Thyroid gland (tissue), 4 donors: ENCODE measurements at regions not wholly inside any gene's neighbourhood (a gene's known extent, or its start where the extent isn't known, plus 50 kb on each side); places are given as distances from the start of the nearest gene placed in this dataset.

Source experiments
- DNase-seq, 2 donors: peaks; one replicate each; pipeline ENCODE4 v3.0.0-alpha.2; 2019
- H3K27ac ChIP-seq, 3 donors: fragments of 200-600 bp; sonication (generic); 1 replicate in 2 of 3; 2 replicates in 1 of 3; pipeline ENCODE4 v1.5.1; 2016 to 2019; ENCODE audit warnings: mild to moderate bottlenecking in 1 of 3, moderate library complexity in 1 of 3
- H3K27me3 ChIP-seq: fragments of 200-600 bp; sonication (generic); one replicate; pipeline ENCODE4 v1.5.1; 2019
- H3K36me3 ChIP-seq, 2 donors: fragments of 200-600 bp; sonication (generic); one replicate each; pipeline ENCODE4 v1.5.1; 2016 to 2019
- H3K4me1 ChIP-seq, 2 donors: fragments of 200-600 bp; sonication (generic); one replicate each; pipeline ENCODE4 v1.5.1; 2017 to 2019
- H3K4me3 ChIP-seq, 3 donors: fragments of 200-600 bp; sonication (generic); replicated peaks in 1 of 3; 1 replicate in 2 of 3; 2 replicates in 1 of 3; pipeline ENCODE4 v1.5.1; 2016; ENCODE audit warnings: mild to moderate bottlenecking in 1 of 3
- H3K9me3 ChIP-seq: fragments of 200-600 bp; sonication (generic); one replicate; pipeline ENCODE4 v1.5.1; 2017
- POLR2A ChIP-seq, 2 donors: fragments of 450-650 bp; IDR thresholded peaks; one replicate each; pipeline ENCODE4 v1.6.1; 2017; ENCODE audit warnings: antibody characterized with exemption in 2 of 2, mild to moderate bottlenecking in 2 of 2, moderate library complexity in 1 of 2
- whole genome bisulfite sequencing, 2 donors: methylation state at CpG; one replicate each; pipeline ENCODE4 v1.1.5; 2017; 5-methylcytosine and 5-hydroxymethylcytosine counted together
- intact Hi-C: fragments of 100-400 bp; cut with DNase I; formaldehyde crosslinking; loops from one replicate; pipeline ENCODE4 v1.15.1; 2023
- TF ChIP-seq, protein P1 (sequence below), 6 experiments: fragments of 200-600 bp in 3 of 6; fragments of 450-650 bp in 3 of 6; sonication (generic) in 3 of 6; IDR thresholded peaks; one replicate each; pipeline ENCODE4 v1.5.1; 2016 to 2019; ENCODE audit warnings: antibody characterized with exemption in 6 of 6, mild to moderate bottlenecking in 2 of 6, inconsistent platforms in 1 of 6, moderate library complexity in 1 of 6

DNA sequence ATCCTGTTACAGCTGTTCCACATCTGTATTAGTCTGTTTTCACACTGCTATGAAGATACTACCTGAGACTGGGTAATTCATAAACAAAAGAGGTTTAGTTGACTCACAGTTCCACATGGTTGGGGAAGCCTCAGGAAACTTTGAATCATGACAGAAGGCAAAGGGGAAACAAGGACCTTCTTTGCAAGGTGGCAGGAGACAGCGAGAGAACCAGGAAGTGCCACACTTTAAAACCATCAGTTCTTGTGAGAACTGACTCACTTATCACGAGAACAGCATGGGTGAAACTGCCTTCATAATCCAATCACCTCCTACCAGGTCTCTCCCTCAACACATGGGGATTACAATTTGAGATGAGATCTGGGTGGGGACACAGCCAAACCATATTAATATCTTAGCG lies 110.3 kb upstream of the TRABD2B start:
- TF ChIP-seq POLR2A (IDR thresholded peaks at IDR 0.05): no peak
- TF ChIP-seq, protein P1, sequence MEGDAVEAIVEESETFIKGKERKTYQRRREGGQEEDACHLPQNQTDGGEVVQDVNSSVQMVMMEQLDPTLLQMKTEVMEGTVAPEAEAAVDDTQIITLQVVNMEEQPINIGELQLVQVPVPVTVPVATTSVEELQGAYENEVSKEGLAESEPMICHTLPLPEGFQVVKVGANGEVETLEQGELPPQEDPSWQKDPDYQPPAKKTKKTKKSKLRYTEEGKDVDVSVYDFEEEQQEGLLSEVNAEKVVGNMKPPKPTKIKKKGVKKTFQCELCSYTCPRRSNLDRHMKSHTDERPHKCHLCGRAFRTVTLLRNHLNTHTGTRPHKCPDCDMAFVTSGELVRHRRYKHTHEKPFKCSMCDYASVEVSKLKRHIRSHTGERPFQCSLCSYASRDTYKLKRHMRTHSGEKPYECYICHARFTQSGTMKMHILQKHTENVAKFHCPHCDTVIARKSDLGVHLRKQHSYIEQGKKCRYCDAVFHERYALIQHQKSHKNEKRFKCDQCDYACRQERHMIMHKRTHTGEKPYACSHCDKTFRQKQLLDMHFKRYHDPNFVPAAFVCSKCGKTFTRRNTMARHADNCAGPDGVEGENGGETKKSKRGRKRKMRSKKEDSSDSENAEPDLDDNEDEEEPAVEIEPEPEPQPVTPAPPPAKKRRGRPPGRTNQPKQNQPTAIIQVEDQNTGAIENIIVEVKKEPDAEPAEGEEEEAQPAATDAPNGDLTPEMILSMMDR (IDR thresholded peaks at IDR 0.05): no peak
- Histone ChIP-seq H3K27me3 (no peaks in the 10 kb centered on the region), H3K27ac (no peak overlapping the region), H3K4me3 (no peak overlapping the region), H3K4me1 (no peaks in the 10 kb centered on the region), H3K36me3 (no peaks in the 10 kb centered on the region), H3K9me3 (no peaks in the 10 kb centered on the region)
- intact Hi-C loops: no loop called here
- no peak for DNase-seq
- 74 to 82% methylated on average over 3 of the region's 3 CpGs for WGBS, 2 donors

DNA sequence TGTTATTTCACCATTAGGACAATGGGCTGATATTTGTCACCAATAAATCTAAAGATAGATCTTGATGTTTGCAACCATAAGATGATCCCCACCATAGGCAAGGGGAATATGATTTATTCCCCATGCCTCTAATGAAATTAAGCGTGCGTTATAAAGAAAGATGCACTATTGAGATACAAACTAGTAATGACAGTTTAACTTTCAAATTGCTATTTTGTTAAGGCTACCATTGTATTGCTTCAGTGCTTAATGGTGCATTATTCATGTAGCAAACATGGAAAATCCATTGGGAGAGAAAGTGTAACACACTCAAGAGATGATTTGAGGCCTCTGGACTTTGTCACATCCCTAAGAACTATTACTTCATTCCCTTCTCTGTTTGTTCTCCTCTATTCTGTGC lies 108.9 kb upstream of the TRABD2B start:
- no peaks in the 10 kb centered on the region for H3K4me1 ChIP-seq
- no peaks in the 10 kb centered on the region for H3K36me3 ChIP-seq
- WGBS, 2 donors: 93 to 97% methylated on average over 2 of the region's 2 CpGs
- no peak for TF ChIP-seq POLR2A (IDR thresholded peaks at IDR 0.05)
- TF ChIP-seq, protein P1 (IDR thresholded peaks at IDR 0.05): no peak
- H3K27ac ChIP-seq: no peak overlapping the region
- DNase-seq: no peak
- intact Hi-C loops: no loop called here
- no peak overlapping the region for H3K4me3 ChIP-seq
- no peaks in the 10 kb centered on the region for H3K27me3 ChIP-seq
- no peaks in the 10 kb centered on the region for H3K9me3 ChIP-seq

DNA sequence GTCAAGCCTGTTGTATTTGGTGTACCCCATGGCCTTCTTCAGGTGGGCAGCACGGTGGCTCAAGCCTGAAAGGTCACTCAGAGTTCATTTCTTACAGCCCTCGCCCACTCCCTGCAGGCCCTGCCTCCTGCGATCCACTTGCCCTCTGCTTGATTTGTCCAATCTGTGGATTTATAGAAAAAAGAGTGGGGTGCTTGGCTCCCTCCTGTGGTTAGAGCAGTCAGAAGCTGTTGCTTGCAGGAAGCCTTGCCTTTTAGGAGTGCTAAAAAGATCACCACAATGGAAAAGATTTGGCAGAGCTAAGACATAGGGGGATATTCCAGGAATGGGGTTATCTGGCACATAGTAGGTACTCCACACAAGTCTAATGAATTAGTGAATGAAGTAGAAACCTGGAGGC lies 108.0 kb upstream of the TRABD2B start:
- H3K4me1 ChIP-seq: no peaks in the 10 kb centered on the region
- TF ChIP-seq, protein P1 (IDR thresholded peaks at IDR 0.05): no peak
- no peak for TF ChIP-seq POLR2A (IDR thresholded peaks at IDR 0.05)
- no peak overlapping the region for H3K27ac ChIP-seq
- intact Hi-C loops: no loop called here
- no peak overlapping the region for H3K4me3 ChIP-seq
- DNase-seq: no peak
- 62 to 80% methylated on average over 3 of the region's 3 CpGs for WGBS, 2 donors
- H3K27me3 ChIP-seq: no peaks in the 10 kb centered on the region
- H3K9me3 ChIP-seq: no peaks in the 10 kb centered on the region
- no peaks in the 10 kb centered on the region for H3K36me3 ChIP-seq

DNA sequence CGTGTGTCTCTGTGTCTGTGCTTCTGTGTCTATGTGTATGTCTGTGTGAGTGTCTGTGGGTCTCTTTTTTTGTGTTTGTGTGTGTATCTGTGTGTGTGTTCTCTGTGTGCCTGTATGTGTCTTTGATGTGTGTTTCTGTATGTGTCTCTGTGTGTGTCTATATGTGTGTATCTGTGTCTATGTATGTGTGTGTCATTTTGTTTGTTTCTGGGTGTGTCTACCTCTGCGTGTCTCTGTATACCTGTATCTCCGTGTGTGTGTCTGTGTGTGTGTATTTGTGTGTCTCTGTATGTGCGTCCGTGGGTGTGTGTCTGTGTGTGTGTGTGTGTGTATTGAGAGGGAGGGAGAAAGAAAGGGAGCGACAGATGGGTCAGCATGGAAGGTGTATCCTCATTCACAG lies 106.3 kb upstream of the TRABD2B start:
- no peak for TF ChIP-seq POLR2A (IDR thresholded peaks at IDR 0.05)
- TF ChIP-seq, protein P1 (IDR thresholded peaks at IDR 0.05): no peak
- 92 to 93% methylated on average over 6 of the region's 6 CpGs for WGBS, 2 donors
- no peaks in the 10 kb centered on the region for H3K9me3 ChIP-seq
- DNase-seq: no peak
- H3K4me1 ChIP-seq: no peaks in the 10 kb centered on the region
- no peaks in the 10 kb centered on the region for H3K36me3 ChIP-seq
- intact Hi-C loops: no loop called here
- no peak overlapping the region for H3K27ac ChIP-seq
- H3K4me3 ChIP-seq: no peak overlapping the region
- H3K27me3 ChIP-seq: no peaks in the 10 kb centered on the region

DNA sequence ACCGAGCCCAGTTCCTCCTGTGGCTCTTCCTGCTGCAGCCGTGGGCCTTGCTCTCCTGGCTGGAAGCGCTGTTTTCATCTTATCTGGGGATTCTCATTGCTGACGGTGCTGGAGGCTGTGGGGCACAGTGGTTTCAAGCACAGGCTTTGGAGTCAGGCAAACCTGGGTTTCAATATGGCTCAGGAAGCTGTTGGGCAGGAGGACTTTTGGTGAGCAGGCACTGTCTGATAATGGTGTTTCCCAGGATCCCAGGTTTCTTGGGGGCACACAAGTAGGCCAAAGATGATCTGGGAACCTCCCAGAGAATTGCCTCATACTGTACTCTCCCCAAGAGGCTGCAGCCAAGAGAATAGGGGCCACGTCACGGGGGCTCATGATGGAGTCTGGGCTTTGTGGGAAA lies 105.6 kb upstream of the TRABD2B start:
- Histone ChIP-seq H3K27me3 (no peaks in the 10 kb centered on the region), H3K4me1 (no peaks in the 10 kb centered on the region), H3K4me3 (no peak overlapping the region), H3K9me3 (no peaks in the 10 kb centered on the region), H3K36me3 (no peaks in the 10 kb centered on the region), H3K27ac (no peak overlapping the region)
- no peak for DNase-seq
- TF ChIP-seq, protein P1 (IDR thresholded peaks at IDR 0.05): no peak
- TF ChIP-seq POLR2A (IDR thresholded peaks at IDR 0.05): no peak
- intact Hi-C loops: no loop called here
- 88 to 89% methylated on average over 6 of the region's 6 CpGs for WGBS, 2 donors
